NT2/D1 (cell line): ENCODE measurements at regions not wholly inside any gene's neighbourhood (a gene's known extent, or its start where the extent isn't known, plus 50 kb on each side); places are given as distances from the start of the nearest gene placed in this dataset.

Source experiments
- SUZ12 ChIP-seq: IDR thresholded peaks from 2 replicates; pipeline ENCODE4 v1.6.1; 2011; ENCODE audit not compliant: insufficient read length, insufficient read depth; ENCODE audit errors: extremely low read depth
- YY1 ChIP-seq: IDR thresholded peaks from 2 replicates; pipeline ENCODE4 v1.6.1; 2011; ENCODE audit not compliant: insufficient read length, insufficient read depth

DNA sequence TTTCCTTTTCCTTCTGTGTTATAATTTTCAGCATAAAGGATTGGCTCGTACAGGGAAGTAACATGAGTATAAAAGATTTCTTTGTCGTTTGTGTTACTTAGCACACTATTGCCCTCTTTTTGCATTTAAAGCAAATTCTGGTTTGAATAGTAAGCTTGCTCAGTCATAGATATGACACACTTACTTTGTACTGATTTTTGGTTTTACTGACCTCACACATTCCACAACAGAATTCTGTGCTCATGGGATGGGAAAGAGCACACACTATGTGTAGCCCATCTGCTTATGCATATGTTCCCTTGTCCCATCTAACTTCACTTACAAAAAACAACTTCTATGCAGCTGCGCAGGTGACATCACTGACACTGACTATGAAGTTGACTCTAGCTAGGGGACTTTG is 111.9 kb upstream of the MTAP start:
- TF ChIP-seq YY1 (no peak), SUZ12 (no peak)
